ENCODE measurements at regions not wholly inside any gene's neighbourhood (a gene's known extent, or its start where the extent isn't known, plus 50 kb on each side); places are given as distances from the start of the nearest gene placed in this dataset.
A peak's percentile ranks its signal among the peaks of the same experiment; 100 is the strongest.
"Not testable (repeated sequence)": the region's sequence is repeated elsewhere in the genome, so short reads cannot be mapped to it uniquely, and the experiment has no call there.

GRCh38 chr2:55811048-55811447 lies 112.5 kb downstream of the EFEMP1 start:
- no peak for DNase-seq

DNA sequence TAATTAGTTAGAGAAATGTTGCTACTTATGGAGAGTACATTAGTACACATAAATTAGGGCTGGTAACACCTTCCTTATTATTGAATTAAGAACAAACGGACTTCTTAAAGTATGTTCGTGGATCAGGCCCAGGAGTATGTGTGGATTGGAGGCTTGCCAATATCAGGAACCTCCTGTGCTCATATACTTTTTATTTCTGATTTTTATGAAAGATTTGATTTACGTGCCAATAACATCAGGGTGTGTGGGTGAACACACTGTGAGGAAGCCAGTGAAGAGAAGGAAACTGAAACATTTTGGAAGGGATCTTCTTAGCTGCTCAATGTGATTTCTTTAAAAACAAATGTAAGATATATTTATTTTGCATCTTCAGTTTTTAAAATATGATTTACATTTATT lies 113.0 kb downstream of the EFEMP1 start:
- DNase-seq, result no peak

DNA sequence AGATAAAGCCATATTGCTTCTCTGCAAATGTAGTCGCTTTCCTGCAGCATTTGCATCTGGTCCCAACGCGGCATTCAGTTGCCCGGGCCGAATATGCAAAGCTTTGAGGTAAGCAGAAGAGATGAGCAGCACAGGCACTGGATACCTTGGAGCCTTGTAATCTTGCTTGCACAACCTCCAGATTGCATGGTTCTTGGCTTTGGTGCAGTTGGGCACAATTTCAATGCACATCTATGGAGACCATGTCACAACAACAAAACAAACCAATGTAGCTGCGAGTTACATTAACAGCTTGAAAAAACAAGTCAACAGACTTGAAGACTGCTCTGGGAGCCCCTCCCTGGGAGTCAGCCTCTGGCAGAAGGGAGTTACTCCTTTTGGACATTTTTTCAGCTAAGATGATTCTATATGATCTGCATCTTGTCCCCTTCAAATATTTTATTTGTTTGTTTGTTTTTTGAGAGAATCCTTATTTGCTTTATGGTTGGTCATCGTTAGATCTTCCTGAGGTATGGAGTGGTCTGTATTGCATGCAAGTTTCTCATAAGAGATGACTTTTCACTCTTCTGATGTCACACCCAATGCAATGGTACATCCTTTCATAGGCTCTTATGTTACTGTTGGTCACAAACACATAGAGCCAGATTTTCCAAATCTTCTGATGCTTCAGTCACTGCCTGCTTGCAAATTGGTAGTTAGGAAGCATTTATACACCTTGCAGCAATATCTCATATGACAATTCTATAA lies 113.5 kb downstream of the EFEMP1 start:
- no peak for DNase-seq

- DNase-seq, result no peak
These were observed 114.3 kb upstream of the PNPT1 start for GRCh38 chr2:55807900-55808299.

DNA sequence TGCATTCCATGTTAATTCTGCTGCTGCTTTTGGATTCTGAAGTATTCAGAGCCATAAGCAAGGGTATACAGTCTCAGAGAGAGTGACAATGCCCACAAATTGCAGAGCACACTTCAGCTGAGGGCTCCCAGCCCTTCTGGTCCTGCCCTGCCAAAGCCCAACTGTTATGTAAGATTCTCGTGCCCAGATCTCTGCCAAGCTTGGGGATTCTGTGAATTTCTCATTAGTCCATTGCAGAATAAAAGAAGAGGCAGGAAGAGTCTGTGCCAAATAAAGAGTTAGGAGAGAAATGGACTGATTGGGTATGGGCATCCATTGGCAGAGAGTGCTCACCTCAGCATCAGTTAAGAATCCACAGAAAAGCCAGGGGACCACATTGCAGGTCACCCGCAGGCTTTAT lies 112.0 kb upstream of the PNPT1 start:
- no peak for DNase-seq

DNA sequence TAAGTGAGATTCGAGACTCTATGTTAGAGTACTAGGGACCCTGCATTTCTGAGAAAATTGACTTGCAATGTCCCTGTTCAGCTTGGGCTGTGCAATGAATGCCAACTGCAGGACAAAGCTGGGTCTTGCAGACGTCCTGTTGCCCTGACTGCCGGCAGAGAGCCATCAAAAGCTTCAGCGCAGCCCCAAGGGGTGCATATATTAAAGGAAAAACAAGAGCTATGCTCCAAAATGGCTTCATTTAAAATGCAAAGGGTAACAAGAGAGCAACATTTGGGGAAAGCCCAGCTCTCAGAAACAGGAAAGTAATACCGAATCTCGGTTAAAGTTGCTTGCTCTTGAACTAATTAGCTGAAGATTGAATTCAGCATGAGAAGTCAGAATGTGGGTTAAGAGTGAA lies 110.9 kb upstream of the PNPT1 start:
- no peak for DNase-seq

DNA sequence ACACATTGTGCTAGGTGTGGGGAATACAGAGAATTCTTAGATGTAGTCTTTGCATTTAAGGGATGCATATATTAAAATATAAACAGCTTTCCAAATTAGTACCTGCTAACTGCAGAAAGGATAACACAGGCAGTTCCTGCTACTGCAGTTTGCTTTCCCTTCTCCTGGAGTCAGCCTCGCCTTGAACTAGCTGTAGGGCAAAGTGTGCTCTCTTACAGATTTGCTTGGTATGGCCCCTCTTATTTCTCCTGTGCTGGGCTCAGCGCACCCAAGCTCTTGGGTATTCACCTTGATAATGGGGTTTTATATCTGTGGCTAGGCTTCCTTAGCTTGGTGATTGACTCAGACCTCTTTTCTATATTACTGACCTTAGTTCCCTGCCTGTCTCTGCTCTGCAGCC lies 108.4 kb upstream of the PNPT1 start:
- DNase-seq, result no peak

DNA sequence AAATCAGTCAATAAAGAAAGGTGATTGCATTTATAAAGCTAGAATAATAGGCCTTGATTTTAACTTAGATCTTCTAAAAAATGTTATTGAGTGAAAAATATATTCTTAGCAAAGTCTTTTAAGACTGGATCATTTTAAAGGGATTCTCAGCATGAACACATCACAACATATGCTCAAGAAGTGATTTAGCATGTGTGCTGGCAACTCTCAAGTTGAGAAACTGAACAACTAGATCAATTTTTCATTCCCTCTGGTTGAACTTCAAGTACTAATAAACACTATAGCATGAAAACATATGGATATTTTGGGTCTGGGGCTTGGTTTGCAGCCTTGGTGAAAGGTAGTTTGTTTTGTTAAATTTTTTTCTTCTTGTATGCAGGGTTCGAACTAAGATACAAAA lies 107.8 kb upstream of the PNPT1 start:
- DNase-seq, result no peak

GRCh38 chr2:55799624-55800023 lies 106.0 kb upstream of the PNPT1 start:
- DNase-seq, result not testable (repeated sequence)

DNA sequence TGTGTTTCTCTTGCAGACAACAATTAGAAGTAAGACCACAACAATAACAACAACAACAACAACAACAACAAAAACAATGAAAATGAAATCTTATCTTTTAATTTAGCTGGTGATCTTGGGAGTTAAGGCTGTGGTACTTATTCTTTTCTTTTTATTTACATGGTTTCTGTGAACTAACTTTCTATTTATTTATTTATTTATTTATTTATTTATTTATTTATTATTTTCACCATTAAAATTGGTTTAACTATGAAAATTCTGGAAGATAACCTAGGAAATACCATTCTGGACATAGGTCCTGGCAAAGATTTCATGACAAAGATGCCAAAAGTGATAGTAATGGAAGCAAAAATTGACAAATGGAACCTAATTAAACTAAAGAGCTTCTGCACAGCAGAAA lies 102.5 kb upstream of the PNPT1 start:
- DNase-seq, result no peak

DNA sequence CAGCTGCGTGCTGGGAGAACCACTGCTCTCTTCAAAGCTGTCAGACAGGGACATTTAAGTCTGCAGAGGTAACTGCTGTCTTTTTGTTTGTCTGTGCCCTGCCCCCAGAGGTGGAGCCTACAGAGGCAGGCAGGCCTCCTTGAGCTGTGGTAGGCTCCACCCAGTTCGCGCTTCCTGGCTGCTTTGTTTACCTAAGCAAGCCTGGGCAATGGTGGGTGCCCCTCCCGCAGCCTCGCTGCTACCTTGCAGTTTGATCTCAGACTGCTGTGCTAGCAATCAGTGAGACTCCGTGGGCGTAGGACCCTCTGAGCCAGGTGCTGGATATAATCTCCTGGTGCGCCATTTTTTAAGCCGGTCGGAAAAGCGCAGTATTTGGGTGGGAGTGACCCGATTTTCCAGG lies 100.0 kb upstream of the PNPT1 start:
- DNase-seq, result not testable (repeated sequence)

DNA sequence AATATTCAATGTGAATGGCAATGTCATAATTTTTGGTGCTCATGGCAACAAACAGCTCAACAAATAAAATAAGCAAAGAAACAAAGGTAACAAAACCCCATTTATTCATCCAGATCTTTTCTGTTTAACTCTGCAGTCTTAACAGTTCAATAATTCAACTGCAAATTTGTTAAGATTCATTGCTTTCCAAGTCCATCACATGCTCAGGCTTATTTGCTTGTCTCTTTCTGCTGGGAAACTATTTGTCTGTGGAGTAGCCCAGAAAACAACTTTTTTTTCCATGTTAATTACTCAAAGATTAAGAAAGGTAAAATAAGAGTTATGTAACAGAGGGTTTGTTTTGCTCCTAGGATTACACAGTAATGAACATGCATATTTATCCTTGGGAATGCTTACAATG lies 92.6 kb upstream of the PNPT1 start:
- no peak for DNase-seq

DNA sequence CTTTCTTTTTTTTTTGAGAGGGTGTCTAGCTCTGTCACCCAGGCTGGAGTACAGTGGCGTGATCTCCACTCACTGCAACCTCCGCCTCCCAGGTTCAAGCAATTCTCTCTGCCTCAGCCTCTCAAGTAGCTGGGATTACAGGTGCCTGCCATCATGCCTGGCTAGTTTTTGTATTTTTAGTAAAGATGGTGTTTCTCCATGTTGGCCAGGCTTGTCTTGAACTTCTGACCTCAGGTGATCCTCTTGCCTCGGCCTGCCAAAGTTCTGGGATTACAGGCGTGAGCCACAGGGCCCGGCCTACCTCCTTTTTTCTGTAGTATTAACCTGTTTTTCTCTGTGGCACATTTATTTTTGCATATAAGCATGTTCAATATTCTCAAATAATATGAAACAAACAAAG lies 90.1 kb upstream of the PNPT1 start:
- DNase-seq, result not testable (repeated sequence)

- no peak for DNase-seq
These were observed 89.0 kb upstream of the PNPT1 start for GRCh38 chr2:55782528-55783173.

DNA sequence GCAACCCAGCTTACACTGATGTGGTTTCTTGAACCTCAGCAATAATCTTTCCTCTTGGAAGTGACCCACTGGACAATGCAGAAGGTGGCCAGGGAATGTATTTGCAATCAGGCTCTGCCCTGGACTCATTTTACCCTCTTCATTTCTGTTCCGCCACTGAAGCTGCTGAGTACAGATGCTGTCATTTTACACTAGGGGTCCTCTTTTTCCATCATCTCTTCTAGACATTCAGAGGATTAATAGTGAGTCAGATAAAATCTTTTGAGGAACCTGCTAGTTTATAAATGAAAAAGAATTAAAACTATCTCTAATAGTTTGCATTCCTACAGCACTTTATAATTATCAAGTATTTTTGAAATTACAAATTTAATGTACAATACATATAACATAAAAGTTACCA lies 87.9 kb upstream of the PNPT1 start:
- DNase-seq, result no peak

GRCh38 chr2:55780697-55781096 lies 87.1 kb upstream of the PNPT1 start:
- DNase-seq, result no peak

GRCh38 chr2:55779459-55780421 lies 86.1 kb upstream of the PNPT1 start:
- DNase-seq, result no peak

GRCh38 chr2:55776966-55777365 lies 83.3 kb upstream of the PNPT1 start:
- no peak for DNase-seq

- DNase-seq, result no peak
These were observed 82.8 kb upstream of the PNPT1 start for GRCh38 chr2:55776479-55776878.

DNA sequence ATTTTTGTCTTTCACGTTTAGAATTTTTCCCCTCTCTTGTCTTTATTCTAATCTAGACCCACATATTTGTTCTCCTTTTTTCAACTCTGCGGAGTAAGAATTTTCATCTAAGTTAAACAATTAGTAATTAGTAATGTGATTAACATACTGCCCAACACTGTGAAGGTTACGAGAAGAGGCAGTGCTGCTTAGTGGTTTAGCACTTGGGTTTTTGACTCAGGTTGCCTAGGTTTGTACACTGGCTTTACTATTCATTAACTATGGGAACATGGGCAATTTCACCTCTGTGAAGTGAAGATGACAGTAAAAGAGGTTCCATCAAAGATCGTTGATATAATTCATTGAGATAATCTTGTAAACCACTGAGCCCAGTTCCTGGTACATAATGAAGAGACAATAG lies 82.2 kb upstream of the PNPT1 start:
- DNase-seq, result no peak

DNA sequence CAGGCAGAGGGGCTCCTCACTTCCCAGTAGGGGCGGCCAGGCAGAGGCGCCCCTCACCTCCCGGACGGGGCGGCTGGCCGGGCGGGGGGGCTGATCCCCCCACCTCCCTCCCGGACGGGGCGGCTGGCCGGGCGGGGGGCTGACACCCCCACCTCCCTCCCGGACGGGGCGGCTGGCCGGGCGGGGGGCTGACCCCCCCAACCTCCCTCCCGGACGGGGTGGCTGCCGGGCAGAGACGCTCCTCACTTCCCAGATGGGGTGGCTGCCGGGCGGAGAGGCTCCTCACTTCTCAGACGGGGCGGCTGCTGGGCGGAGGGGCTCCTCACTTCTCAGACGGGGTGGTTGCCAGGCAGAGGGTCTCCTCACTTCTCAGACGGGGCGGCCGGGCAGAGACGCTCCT lies 80.0 kb upstream of the PNPT1 start:
- not testable (repeated sequence) for DNase-seq

GRCh38 chr2:55772109-55772980 lies 78.7 kb upstream of the PNPT1 start:
- no peak for DNase-seq

GRCh38 chr2:55771612-55772011 lies 78.0 kb upstream of the PNPT1 start:
- peak; percentile 9 for DNase-seq
